Suprapubic skin (tissue), 4 donors: ENCODE measurements at regions not wholly inside any gene's neighbourhood (a gene's known extent, or its start where the extent isn't known, plus 50 kb on each side); places are given as distances from the start of the nearest gene placed in this dataset.

ENCODE experiments used
- DNase-seq, 2 donors: peaks; one replicate each; pipeline ENCODE4 v3.0.0-alpha.2; 2019; ENCODE audit warnings: low spot score in 2 of 2
- H3K27ac ChIP-seq: fragments of 200-600 bp; sonication (generic); one replicate; pipeline ENCODE4 v1.5.1; 2019
- H3K27me3 ChIP-seq: fragments of 200-600 bp; sonication (generic); one replicate; pipeline ENCODE4 v1.5.1; 2019
- H3K36me3 ChIP-seq: fragments of 200-600 bp; sonication (generic); one replicate; pipeline ENCODE4 v1.5.1; 2019
- H3K4me1 ChIP-seq: fragments of 200-600 bp; sonication (generic); one replicate; pipeline ENCODE4 v1.5.1; 2019
- H3K4me3 ChIP-seq: fragments of 200-600 bp; sonication (generic); one replicate; pipeline ENCODE4 v1.5.1; 2019; ENCODE audit warnings: mild to moderate bottlenecking
- H3K9me3 ChIP-seq: fragments of 200-600 bp; sonication (generic); one replicate; pipeline ENCODE4 v1.5.1; 2019
- CTCF ChIP-seq, 2 donors: fragments of 200-600 bp in 1 of 2; fragments of 450-650 bp in 1 of 2; sonication (generic) in 1 of 2; IDR thresholded peaks; one replicate each; pipeline ENCODE4 v1.5.1; 2016 to 2019; ENCODE audit warnings: antibody characterized with exemption in 2 of 2, mild to moderate bottlenecking in 1 of 2, moderate library complexity in 1 of 2
- EP300 ChIP-seq: sonication (generic); formaldehyde crosslinking; IDR thresholded peaks from one replicate; pipeline ENCODE4 v1.6.1; 2017; ENCODE audit warnings: antibody characterized with exemption
- POLR2A ChIP-seq, 2 donors: fragments of 450-650 bp; IDR thresholded peaks; one replicate each; pipeline ENCODE4 v1.6.1; 2017; ENCODE audit warnings: antibody characterized with exemption in 2 of 2, mild to moderate bottlenecking in 2 of 2, moderate library complexity in 2 of 2
- POLR2AphosphoS5 ChIP-seq, 3 donors: sonication (generic); formaldehyde crosslinking; IDR thresholded peaks; one replicate each; pipeline ENCODE4 v1.6.1; 2017; ENCODE audit warnings: antibody characterized with exemption in 3 of 3
- WGBS: methylation state at CpG from one replicate; pipeline ENCODE4 v1.1.5; 2018; 5-methylcytosine and 5-hydroxymethylcytosine counted together

GRCh38 chr13:58399263-58399662 is 767.7 kb downstream of the PCDH17 start:
- no peaks in the 10 kb centered on the region for H3K36me3 ChIP-seq
- H3K27ac ChIP-seq, result no peak overlapping the region
- TF ChIP-seq POLR2AphosphoS5 (IDR thresholded peaks at IDR 0.05) (no peak), EP300 (no peak), CTCF (IDR thresholded peaks at IDR 0.05) (no peak), POLR2A (IDR thresholded peaks at IDR 0.05) (no peak)
- no peak overlapping the region for H3K4me3 ChIP-seq
- H3K9me3 ChIP-seq, result no peaks in the 10 kb centered on the region
- no peaks in the 10 kb centered on the region for H3K27me3 ChIP-seq
- H3K4me1 ChIP-seq, result no peaks in the 10 kb centered on the region
- no peak for DNase-seq

DNA sequence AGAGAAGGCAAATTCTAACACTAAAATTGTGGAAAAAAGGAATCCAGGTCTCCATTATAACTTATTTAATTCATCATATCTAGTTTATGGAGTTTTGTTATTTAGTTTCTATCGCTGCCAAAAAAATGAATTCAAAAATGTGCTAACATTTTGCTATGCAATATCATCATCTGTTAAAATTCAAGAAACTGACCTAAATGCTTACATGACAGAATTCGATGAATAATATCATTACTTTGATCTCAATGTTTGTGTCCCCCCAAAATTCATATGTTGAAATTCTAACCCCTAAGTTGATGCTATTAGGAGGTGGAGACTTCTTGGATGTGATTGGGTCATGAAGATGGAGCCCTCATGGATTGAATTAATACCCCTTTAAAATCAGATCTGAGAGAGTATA is 775.0 kb downstream of the PCDH17 start:
- Histone ChIP-seq H3K4me3 (no peak overlapping the region), H3K27ac (no peak overlapping the region), H3K4me1 (no peaks in the 10 kb centered on the region), H3K36me3 (no peaks in the 10 kb centered on the region), H3K27me3 (no peaks in the 10 kb centered on the region), H3K9me3 (no peaks in the 10 kb centered on the region)
- 93% methylated on average over 2 of the region's 2 CpGs for WGBS
- DNase-seq, result no peak
- no peak for TF ChIP-seq POLR2AphosphoS5 (IDR thresholded peaks at IDR 0.05)
- no peak for TF ChIP-seq EP300
- no peak for TF ChIP-seq CTCF (IDR thresholded peaks at IDR 0.05)
- no peak for TF ChIP-seq POLR2A (IDR thresholded peaks at IDR 0.05)

DNA sequence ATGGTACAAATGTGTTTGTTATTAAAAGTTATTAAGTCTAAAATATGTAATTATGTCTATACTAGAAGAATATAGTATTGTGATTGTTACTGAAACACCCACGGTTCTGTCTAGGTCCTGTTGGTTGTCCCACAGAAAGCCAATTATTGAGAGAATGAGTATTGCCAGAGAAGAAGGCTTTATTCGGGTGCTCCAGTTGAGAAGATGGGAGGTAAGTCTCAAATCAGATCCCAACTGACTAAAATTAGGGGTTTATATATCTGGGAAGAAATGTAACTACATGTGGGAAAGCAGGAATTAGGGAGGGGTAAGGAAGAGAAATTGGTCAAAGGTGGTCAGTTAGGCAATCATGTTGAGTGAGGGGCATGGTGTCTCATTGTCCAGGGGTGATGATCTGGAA is 798.4 kb downstream of the PCDH17 start:
- DNase-seq, result no peak
- no peak for TF ChIP-seq CTCF (IDR thresholded peaks at IDR 0.05)
- H3K36me3 ChIP-seq, result no peaks in the 10 kb centered on the region
- no peaks in the 10 kb centered on the region for H3K27me3 ChIP-seq
- H3K4me3 ChIP-seq, result no peak overlapping the region
- no peak overlapping the region for H3K27ac ChIP-seq
- H3K4me1 ChIP-seq, result no peaks in the 10 kb centered on the region
- WGBS, result 86% methylated on average over 2 of the region's 2 CpGs
- peaks cover 14% of the 10 kb centered on the region for H3K9me3 ChIP-seq

- no peak for TF ChIP-seq CTCF (IDR thresholded peaks at IDR 0.05)
- TF ChIP-seq POLR2A (IDR thresholded peaks at IDR 0.05), result no peak
- no peak for TF ChIP-seq EP300
- no peak for TF ChIP-seq POLR2AphosphoS5 (IDR thresholded peaks at IDR 0.05)
- Histone ChIP-seq H3K27ac (no peak overlapping the region), H3K4me3 (no peak overlapping the region), H3K27me3 (no peaks in the 10 kb centered on the region), H3K9me3 (peaks cover 5% of the 10 kb centered on the region), H3K4me1 (no peaks in the 10 kb centered on the region), H3K36me3 (no peaks in the 10 kb centered on the region)
- DNase-seq, result no peak
- WGBS, result 63% methylated on average over 4 of the region's 4 CpGs
Observed at GRCh38 chr13:58434943-58435342, 803.4 kb downstream of the PCDH17 start.

GRCh38 chr13:58437427-58437826 is 805.9 kb downstream of the PCDH17 start:
- H3K36me3 ChIP-seq, result no peaks in the 10 kb centered on the region
- DNase-seq, result no peak
- no peak for TF ChIP-seq EP300
- no peak for TF ChIP-seq POLR2A (IDR thresholded peaks at IDR 0.05)
- TF ChIP-seq POLR2AphosphoS5 (IDR thresholded peaks at IDR 0.05), result no peak
- no peak for TF ChIP-seq CTCF (IDR thresholded peaks at IDR 0.05)
- H3K27ac ChIP-seq, result no peak overlapping the region
- no peaks in the 10 kb centered on the region for H3K9me3 ChIP-seq
- no peak overlapping the region for H3K4me3 ChIP-seq
- H3K4me1 ChIP-seq, result no peaks in the 10 kb centered on the region
- WGBS, result 62% methylated on average over 5 of the region's 5 CpGs
- no peaks in the 10 kb centered on the region for H3K27me3 ChIP-seq
